ENCODE measurements at regions not wholly inside any gene's neighbourhood (a gene's known extent, or its start where the extent isn't known, plus 50 kb on each side); places are given as distances from the start of the nearest gene placed in this dataset.
"Not testable (repeated sequence)": the region's sequence is repeated elsewhere in the genome, so short reads cannot be mapped to it uniquely, and the experiment has no call there.

- Histone ChIP-seq H3K4me1 (ENCODE audit: control insufficient read depth in 5 of 5, insufficient read depth in 5 of 5, low read length in 5 of 5) (no peaks in the 10 kb centered on the region), H3K9ac (ENCODE audit: low read length in 5 of 5) (no peak overlapping the region), H3K4me3 (ENCODE audit: low read depth in 1 of 5, low read length in 5 of 5) (no peak overlapping the region)
These were observed 71.2 kb upstream of the ADGRE5 start for GRCh38 chr19:14310055-14310454.

GRCh38 chr19:14305706-14306105 lies 75.5 kb upstream of the ADGRE5 start:
- Histone ChIP-seq H3K9ac (ENCODE audit: low read length in 5 of 5) (no peak overlapping the region), H3K27ac (ENCODE audit: low read depth, low read length) (no peak overlapping the region), H3K4me3 (ENCODE audit: low read depth in 1 of 5, low read length in 5 of 5) (no peak overlapping the region), H3K9me3 (ENCODE audit: control insufficient read depth in 5 of 5, low read length in 5 of 5) (peaks cover 0 to 8% (median 3%) of the 10 kb centered on the region in 5 donors), H3K27me3 (ENCODE audit: control insufficient read depth in 5 of 5, insufficient read depth in 4 of 5, low read length in 5 of 5) (no peaks in the 10 kb centered on the region), H3K36me3 (ENCODE audit: control insufficient read depth in 5 of 5, insufficient read depth in 5 of 5, low read length in 5 of 5) (no peaks in the 10 kb centered on the region), H3K4me1 (ENCODE audit: control insufficient read depth in 5 of 5, insufficient read depth in 5 of 5, low read length in 5 of 5) (no peaks in the 10 kb centered on the region)

More at GRCh38 chr19:14310055-14310454, 71.2 kb upstream of the ADGRE5 start:
- peaks cover 0 to 8% (median 3%) of the 10 kb centered on the region in 5 donors for H3K9me3 ChIP-seq (ENCODE audit: control insufficient read depth in 5 of 5, low read length in 5 of 5)
- H3K27ac ChIP-seq (ENCODE audit: low read depth, low read length) = no peak overlapping the region
- no peaks in the 10 kb centered on the region for H3K27me3 ChIP-seq (ENCODE audit: control insufficient read depth in 5 of 5, insufficient read depth in 4 of 5, low read length in 5 of 5)
- H3K36me3 ChIP-seq (ENCODE audit: control insufficient read depth in 5 of 5, insufficient read depth in 5 of 5, low read length in 5 of 5) = no peaks in the 10 kb centered on the region

DNA sequence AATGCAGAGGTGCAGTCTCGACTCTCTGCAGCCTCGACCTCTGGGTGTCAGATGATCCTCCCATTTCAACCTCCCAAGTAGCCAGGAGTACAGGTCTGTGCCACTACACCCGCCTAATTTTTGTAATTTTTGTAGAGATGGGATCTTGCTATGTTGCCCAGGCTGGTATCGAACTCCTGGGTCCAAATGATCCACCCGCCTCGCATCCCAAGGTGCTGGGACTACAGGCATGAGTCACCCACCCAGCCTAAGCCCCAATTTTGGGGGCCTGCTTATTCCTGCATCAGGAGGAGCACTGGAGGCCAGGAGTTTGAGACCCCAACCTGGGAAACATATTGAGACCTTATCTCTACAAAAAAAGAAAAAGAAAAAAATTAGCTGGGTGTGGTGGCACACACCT lies 80.1 kb upstream of the ADGRE5 start:
- Histone ChIP-seq H3K27me3 (ENCODE audit: control insufficient read depth in 5 of 5, insufficient read depth in 4 of 5, low read length in 5 of 5) (no peaks in the 10 kb centered on the region), H3K27ac (ENCODE audit: low read depth, low read length) (no peak overlapping the region), H3K36me3 (ENCODE audit: control insufficient read depth in 5 of 5, insufficient read depth in 5 of 5, low read length in 5 of 5) (no peaks in the 10 kb centered on the region), H3K9me3 (ENCODE audit: control insufficient read depth in 5 of 5, low read length in 5 of 5) (no peaks in the 10 kb centered on the region), H3K4me3 (ENCODE audit: low read depth in 1 of 5, low read length in 5 of 5) (no peak overlapping the region), H3K9ac (ENCODE audit: low read length in 5 of 5) (no peak overlapping the region), H3K4me1 (ENCODE audit: control insufficient read depth in 5 of 5, insufficient read depth in 5 of 5, low read length in 5 of 5) (peaks cover 0 to 9% (median 8%) of the 10 kb centered on the region in 5 donors)

GRCh38 chr19:14300303-14300702 lies 80.9 kb upstream of the ADGRE5 start:
- H3K4me1 ChIP-seq (ENCODE audit: control insufficient read depth in 5 of 5, insufficient read depth in 5 of 5, low read length in 5 of 5) = peaks cover 0 to 9% (median 8%) of the 10 kb centered on the region in 5 donors

DNA sequence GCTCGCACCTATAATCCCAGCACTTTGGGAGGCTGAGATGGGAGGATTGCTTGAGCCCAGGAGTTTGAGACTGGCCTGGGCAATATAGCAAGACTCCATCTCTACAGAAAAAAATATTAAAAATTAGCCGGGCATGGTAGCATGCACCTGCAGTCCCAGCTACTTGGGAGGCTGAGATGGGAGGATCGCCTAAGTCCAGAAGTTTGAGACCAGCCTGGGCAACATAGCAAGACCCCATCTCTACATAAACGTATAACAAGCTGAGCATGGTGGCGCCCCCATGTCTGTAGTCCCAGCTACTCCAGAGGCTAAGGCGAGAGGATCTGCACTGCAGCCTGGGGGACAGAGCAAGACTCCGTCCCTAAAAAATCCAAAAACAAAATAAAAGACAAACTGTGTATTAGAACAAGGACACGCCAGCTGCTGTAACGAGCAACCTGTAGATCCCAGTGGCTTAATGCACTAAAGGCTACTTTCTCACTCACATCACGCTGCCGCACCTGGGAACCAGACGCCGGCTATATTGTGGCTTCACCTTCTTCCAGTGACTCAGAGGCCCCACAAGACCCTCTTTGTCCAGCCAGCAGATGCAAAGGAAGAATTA lies 81.9 kb upstream of the ADGRE5 start:
- H3K27me3 ChIP-seq (ENCODE audit: control insufficient read depth in 5 of 5, insufficient read depth in 4 of 5, low read length in 5 of 5); H3K27ac ChIP-seq (ENCODE audit: low read depth, low read length); H3K4me1 ChIP-seq (ENCODE audit: control insufficient read depth in 5 of 5, insufficient read depth in 5 of 5, low read length in 5 of 5); H3K36me3 ChIP-seq (ENCODE audit: control insufficient read depth in 5 of 5, insufficient read depth in 5 of 5, low read length in 5 of 5); H3K9me3 ChIP-seq (ENCODE audit: control insufficient read depth in 5 of 5, low read length in 5 of 5); H3K9ac ChIP-seq (ENCODE audit: low read length in 5 of 5); H3K4me3 ChIP-seq (ENCODE audit: low read depth in 1 of 5, low read length in 5 of 5): not testable (repeated sequence)

More at GRCh38 chr19:14300303-14300702, 80.9 kb upstream of the ADGRE5 start:
- no peaks in the 10 kb centered on the region for H3K9me3 ChIP-seq (ENCODE audit: control insufficient read depth in 5 of 5, low read length in 5 of 5)
- H3K27me3 ChIP-seq (ENCODE audit: control insufficient read depth in 5 of 5, insufficient read depth in 4 of 5, low read length in 5 of 5) = no peaks in the 10 kb centered on the region
- no peak overlapping the region for H3K9ac ChIP-seq (ENCODE audit: low read length in 5 of 5)
- no peaks in the 10 kb centered on the region for H3K36me3 ChIP-seq (ENCODE audit: control insufficient read depth in 5 of 5, insufficient read depth in 5 of 5, low read length in 5 of 5)
- no peak overlapping the region for H3K4me3 ChIP-seq (ENCODE audit: low read depth in 1 of 5, low read length in 5 of 5)
- no peak overlapping the region for H3K27ac ChIP-seq (ENCODE audit: low read depth, low read length)

DNA sequence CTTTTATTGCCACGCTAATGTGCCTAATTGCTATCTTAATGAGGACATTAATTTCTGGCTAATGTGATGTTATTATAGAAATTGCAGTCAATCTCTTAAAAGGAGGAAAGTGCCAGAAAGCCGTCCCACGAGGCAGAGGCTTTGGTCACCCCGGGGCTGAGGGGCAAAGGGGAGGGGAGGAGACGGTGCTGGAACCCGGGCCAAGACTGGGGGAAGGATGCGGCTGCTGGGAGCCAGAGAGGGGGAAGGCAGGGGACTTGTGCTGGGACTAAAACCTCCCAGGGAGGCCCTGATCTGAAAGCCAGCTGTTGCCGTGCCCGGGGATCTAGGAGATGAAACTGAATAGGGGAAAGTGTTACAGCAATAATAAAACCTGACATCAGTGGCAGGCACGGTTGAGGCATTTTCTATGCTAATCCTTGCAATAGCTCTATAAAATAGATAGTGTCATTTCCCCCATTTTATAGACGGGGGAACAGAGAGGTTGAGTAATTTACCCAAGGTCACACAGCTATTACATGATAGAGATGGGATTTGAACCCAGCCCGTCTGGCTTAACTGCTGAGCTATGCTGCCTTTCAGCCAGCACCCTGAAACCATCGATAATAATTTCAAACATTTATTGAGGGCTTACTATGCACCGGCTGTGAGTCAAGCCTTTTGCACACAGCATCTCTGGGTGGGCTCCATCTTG lies 83.2 kb upstream of the ADGRE5 start:
- not testable (repeated sequence) for H3K9me3 ChIP-seq (ENCODE audit: control insufficient read depth in 5 of 5, low read length in 5 of 5); H3K9ac ChIP-seq (ENCODE audit: low read length in 5 of 5); H3K4me3 ChIP-seq (ENCODE audit: low read depth in 1 of 5, low read length in 5 of 5); H3K27ac ChIP-seq (ENCODE audit: low read depth, low read length); H3K27me3 ChIP-seq (ENCODE audit: control insufficient read depth in 5 of 5, insufficient read depth in 4 of 5, low read length in 5 of 5); H3K36me3 ChIP-seq (ENCODE audit: control insufficient read depth in 5 of 5, insufficient read depth in 5 of 5, low read length in 5 of 5)
- H3K4me1 ChIP-seq (ENCODE audit: control insufficient read depth in 5 of 5, insufficient read depth in 5 of 5, low read length in 5 of 5) = peaks cover 0 to 13% (median 11%) of the 10 kb centered on the region in 5 donors

DNA sequence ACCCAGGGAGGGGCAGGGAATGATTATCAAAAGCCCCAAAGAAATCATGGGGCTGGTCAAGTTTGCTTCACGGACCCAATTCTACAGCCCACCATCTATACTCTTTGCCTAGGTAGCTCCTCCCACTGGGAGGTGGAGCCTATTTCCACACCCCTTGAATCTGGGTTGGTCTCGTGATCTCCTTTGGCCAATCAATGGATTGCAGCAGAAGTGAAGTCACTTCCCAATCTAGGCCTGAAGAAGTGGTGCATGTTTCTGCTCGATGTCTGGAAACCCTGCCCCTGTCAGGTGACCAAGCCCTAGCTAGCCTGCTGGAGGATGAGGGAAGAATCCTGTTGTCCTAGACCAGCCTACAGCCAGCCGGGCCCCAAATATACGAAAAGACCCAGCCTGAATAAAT lies 86.3 kb upstream of the ADGRE5 start:
- H3K4me1 ChIP-seq (ENCODE audit: control insufficient read depth in 5 of 5, insufficient read depth in 5 of 5, low read length in 5 of 5) = peaks cover 0 to 17% (median 14%) of the 10 kb centered on the region in 5 donors
- not testable (repeated sequence) for H3K27me3 ChIP-seq (ENCODE audit: control insufficient read depth in 5 of 5, insufficient read depth in 4 of 5, low read length in 5 of 5); H3K4me3 ChIP-seq (ENCODE audit: low read depth in 1 of 5, low read length in 5 of 5); H3K36me3 ChIP-seq (ENCODE audit: control insufficient read depth in 5 of 5, insufficient read depth in 5 of 5, low read length in 5 of 5); H3K9me3 ChIP-seq (ENCODE audit: control insufficient read depth in 5 of 5, low read length in 5 of 5); H3K27ac ChIP-seq (ENCODE audit: low read depth, low read length); H3K9ac ChIP-seq (ENCODE audit: low read length in 5 of 5)

DNA sequence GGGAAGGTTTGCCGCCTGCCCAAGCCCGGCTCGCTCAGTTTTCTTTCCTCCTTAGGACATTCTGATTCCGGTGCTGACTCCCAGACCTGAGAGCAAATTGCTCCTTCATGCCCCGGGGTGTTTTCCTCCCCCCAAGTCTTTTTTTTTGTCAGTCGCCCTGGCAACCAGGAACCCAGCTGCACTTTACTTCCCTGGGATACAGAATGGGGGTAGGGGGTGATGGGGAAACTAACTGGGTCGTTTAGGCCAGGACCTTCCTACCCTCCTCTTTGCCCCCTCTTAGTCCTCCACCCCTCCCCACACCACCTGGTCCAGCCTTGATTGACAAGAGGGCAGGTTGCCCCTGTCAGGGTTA lies 87.5 kb upstream of the ADGRE5 start:
- H3K36me3 ChIP-seq (ENCODE audit: control insufficient read depth in 5 of 5, insufficient read depth in 5 of 5, low read length in 5 of 5); H3K9ac ChIP-seq (ENCODE audit: low read length in 5 of 5); H3K27me3 ChIP-seq (ENCODE audit: control insufficient read depth in 5 of 5, insufficient read depth in 4 of 5, low read length in 5 of 5); H3K9me3 ChIP-seq (ENCODE audit: control insufficient read depth in 5 of 5, low read length in 5 of 5); H3K4me3 ChIP-seq (ENCODE audit: low read depth in 1 of 5, low read length in 5 of 5); H3K27ac ChIP-seq (ENCODE audit: low read depth, low read length): not testable (repeated sequence)
- peaks cover 0 to 17% (median 14%) of the 10 kb centered on the region in 5 donors for H3K4me1 ChIP-seq (ENCODE audit: control insufficient read depth in 5 of 5, insufficient read depth in 5 of 5, low read length in 5 of 5)

DNA sequence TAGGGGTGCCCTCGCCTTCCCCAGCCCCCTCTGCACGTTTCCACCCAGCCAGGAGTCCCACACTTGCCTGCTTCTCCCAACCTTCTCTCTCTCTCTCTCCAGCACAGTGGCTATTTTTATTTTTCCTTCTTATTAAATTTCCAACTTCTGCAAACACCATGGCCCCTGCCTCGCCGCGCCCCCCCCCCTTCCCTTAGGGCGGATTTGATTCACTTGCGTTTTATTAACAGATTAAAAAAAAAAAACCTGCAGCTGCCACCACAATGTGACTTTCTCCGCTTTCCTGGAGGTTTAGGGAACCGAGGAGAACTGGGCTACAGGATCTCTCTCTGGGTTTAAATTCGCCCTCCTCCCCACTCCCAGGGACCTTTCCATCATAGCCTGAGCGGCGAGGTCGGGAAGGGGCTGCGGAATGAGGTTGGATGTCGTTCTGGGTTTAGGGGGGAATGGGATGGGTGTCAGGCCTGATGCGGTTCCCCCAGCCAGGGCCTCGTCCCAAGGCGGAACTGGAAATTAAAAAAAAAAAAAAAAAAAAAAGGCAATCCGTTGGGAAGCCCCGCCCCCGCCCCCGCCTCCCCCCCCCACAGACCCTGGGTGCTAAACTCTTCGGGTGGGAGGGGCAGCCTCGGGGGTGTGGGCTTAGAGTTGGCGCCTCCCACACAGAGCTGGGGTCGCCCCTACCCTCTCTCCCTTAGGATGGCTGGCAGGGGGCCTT lies 87.3 kb upstream of the ADGRL1 start:
- H3K9ac ChIP-seq (ENCODE audit: low read length in 5 of 5) = not testable (repeated sequence)

DNA sequence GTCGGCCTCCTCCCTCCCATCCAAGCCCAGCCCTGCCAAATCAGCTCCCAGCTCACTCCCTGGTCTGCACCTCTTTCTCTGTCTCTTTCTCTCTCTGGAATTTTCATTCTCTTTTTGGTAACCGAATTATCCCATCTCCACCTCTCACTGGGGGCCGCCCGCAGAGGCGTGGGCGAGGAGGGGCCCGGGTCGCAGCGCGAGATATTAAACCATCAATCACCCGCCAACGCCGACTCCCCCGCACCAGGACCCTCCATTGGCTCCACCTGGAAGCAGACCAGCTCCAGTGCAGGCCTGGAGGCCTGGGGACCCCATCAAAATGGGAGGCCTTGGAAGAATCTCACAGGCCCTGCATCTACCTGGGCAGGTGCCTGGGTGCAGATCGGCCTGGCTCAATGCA lies 83.8 kb upstream of the ADGRL1 start:
- H3K4me1 ChIP-seq (ENCODE audit: control insufficient read depth in 5 of 5, insufficient read depth in 5 of 5, low read length in 5 of 5); H3K36me3 ChIP-seq (ENCODE audit: control insufficient read depth in 5 of 5, insufficient read depth in 5 of 5, low read length in 5 of 5); H3K9me3 ChIP-seq (ENCODE audit: control insufficient read depth in 5 of 5, low read length in 5 of 5); H3K27ac ChIP-seq (ENCODE audit: low read depth, low read length); H3K27me3 ChIP-seq (ENCODE audit: control insufficient read depth in 5 of 5, insufficient read depth in 4 of 5, low read length in 5 of 5); H3K9ac ChIP-seq (ENCODE audit: low read length in 5 of 5); H3K4me3 ChIP-seq (ENCODE audit: low read depth in 1 of 5, low read length in 5 of 5): not testable (repeated sequence)

More for the DNA sequence above, 87.3 kb upstream of the ADGRL1 start:
- not testable (repeated sequence) for H3K27me3 ChIP-seq (ENCODE audit: control insufficient read depth in 5 of 5, insufficient read depth in 4 of 5, low read length in 5 of 5); H3K9me3 ChIP-seq (ENCODE audit: control insufficient read depth in 5 of 5, low read length in 5 of 5); H3K27ac ChIP-seq (ENCODE audit: low read depth, low read length); H3K36me3 ChIP-seq (ENCODE audit: control insufficient read depth in 5 of 5, insufficient read depth in 5 of 5, low read length in 5 of 5)
- Histone ChIP-seq H3K4me1 (ENCODE audit: control insufficient read depth in 5 of 5, insufficient read depth in 5 of 5, low read length in 5 of 5) (peaks cover 0 to 16% (median 12%) of the 10 kb centered on the region in 5 donors), H3K4me3 (ENCODE audit: low read depth in 1 of 5, low read length in 5 of 5) (peak overlapping the region in 1 of 5 donors; percentile 34)
